ENCODE measurements at regions not wholly inside any gene's neighbourhood (a gene's known extent, or its start where the extent isn't known, plus 50 kb on each side); places are given as distances from the start of the nearest gene placed in this dataset.
"Not testable (repeated sequence)": the region's sequence is repeated elsewhere in the genome, so short reads cannot be mapped to it uniquely, and the experiment has no call there.

- Mint-ChIP-seq H3K36me3 (ENCODE audit: low read depth) (no peaks in the 10 kb centered on the region), H3K4me1 (ENCODE audit: low read depth) (no peaks in the 10 kb centered on the region), H3K4me3 (no peak overlapping the region), H3K27me3 (ENCODE audit: low read depth) (no peaks in the 10 kb centered on the region), H3K27ac (no peak overlapping the region), H3K9me3 (peaks cover 11% of the 10 kb centered on the region)
- CTCF ChIA-PET, result no interaction called here
- intact Hi-C loops (cut with micrococcal nuclease), result no loop called here
- no peak for DNase-seq
Observed at GRCh38 chr10:53572799-53573198, 800.2 kb upstream of the MBL2 start.

- no peaks in the 10 kb centered on the region for H3K27me3 Mint-ChIP-seq (ENCODE audit: low read depth)
- H3K36me3 Mint-ChIP-seq (ENCODE audit: low read depth), result no peaks in the 10 kb centered on the region
- no peak overlapping the region for H3K27ac Mint-ChIP-seq
- peaks cover 16% of the 10 kb centered on the region for H3K9me3 Mint-ChIP-seq
- no peak for DNase-seq
- CTCF ChIA-PET, result no interaction called here
- intact Hi-C loops (cut with micrococcal nuclease), result no loop called here
- no peak overlapping the region for H3K4me3 Mint-ChIP-seq
- H3K4me1 Mint-ChIP-seq (ENCODE audit: low read depth), result no peaks in the 10 kb centered on the region
Observed at GRCh38 chr10:53570221-53570620, 797.6 kb upstream of the MBL2 start.

GRCh38 chr10:53569455-53569854 lies 796.9 kb upstream of the MBL2 start:
- H3K36me3 Mint-ChIP-seq (ENCODE audit: low read depth), result no peaks in the 10 kb centered on the region

DNA sequence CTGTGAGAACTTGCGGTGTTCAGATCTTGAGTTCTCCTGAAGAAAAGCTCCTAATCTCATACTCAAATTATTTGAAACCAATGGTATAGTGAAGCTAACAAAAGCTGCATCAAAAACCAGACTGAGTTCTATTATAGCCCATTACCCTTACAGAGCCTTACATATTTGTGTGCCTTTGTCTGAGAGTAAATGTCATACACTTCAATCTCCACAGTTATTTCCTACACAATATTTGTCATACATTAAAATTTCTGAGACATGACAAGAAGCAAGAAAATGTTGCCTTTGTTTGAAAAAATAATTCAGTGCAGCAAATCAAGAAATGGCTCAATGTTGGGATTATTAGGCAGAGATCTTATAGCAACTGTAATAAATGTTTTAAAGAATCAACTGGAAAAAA lies 776.1 kb upstream of the MBL2 start:
- CTCF ChIA-PET, result no interaction called here
- Mint-ChIP-seq H3K36me3 (ENCODE audit: low read depth) (no peaks in the 10 kb centered on the region), H3K4me1 (ENCODE audit: low read depth) (no peaks in the 10 kb centered on the region), H3K27me3 (ENCODE audit: low read depth) (no peaks in the 10 kb centered on the region), H3K9me3 (peaks cover 5% of the 10 kb centered on the region), H3K27ac (no peak overlapping the region), H3K4me3 (no peak overlapping the region)
- intact Hi-C loops (cut with micrococcal nuclease), result no loop called here
- DNase-seq, result no peak

More at GRCh38 chr10:53569455-53569854, 796.9 kb upstream of the MBL2 start:
- Mint-ChIP-seq H3K4me1 (ENCODE audit: low read depth) (no peaks in the 10 kb centered on the region), H3K4me3 (no peak overlapping the region), H3K27ac (no peak overlapping the region), H3K27me3 (ENCODE audit: low read depth) (no peaks in the 10 kb centered on the region), H3K9me3 (peaks cover 16% of the 10 kb centered on the region)
- CTCF ChIA-PET, result no interaction called here
- intact Hi-C loops (cut with micrococcal nuclease), result no loop called here
- no peak for DNase-seq

DNA sequence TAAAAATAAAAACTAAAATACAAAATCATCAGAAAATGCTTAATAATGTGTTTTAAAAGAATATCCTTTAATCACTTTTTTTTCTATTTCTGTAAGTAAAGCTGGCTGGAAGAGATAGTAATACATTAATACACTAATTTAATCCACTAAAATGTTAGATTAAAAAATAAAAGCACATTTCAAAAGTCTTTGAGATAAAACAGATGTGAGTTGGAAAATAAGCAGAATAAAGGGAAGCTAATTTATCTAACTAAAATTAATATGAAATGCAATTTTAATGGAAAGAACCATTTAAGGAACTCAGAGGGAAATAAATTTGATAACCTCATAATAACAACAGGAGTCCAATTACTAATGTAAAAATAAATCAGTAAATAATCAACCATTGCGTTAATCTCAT lies 774.8 kb upstream of the MBL2 start:
- no peak overlapping the region for H3K4me3 Mint-ChIP-seq
- H3K27me3 Mint-ChIP-seq (ENCODE audit: low read depth), result no peaks in the 10 kb centered on the region
- no peak overlapping the region for H3K27ac Mint-ChIP-seq
- intact Hi-C loops (cut with micrococcal nuclease), result no loop called here
- CTCF ChIA-PET, result no interaction called here
- no peaks in the 10 kb centered on the region for H3K36me3 Mint-ChIP-seq (ENCODE audit: low read depth)
- no peak for DNase-seq
- no peaks in the 10 kb centered on the region for H3K4me1 Mint-ChIP-seq (ENCODE audit: low read depth)
- peaks cover 6% of the 10 kb centered on the region for H3K9me3 Mint-ChIP-seq

GRCh38 chr10:53543410-53543809 lies 770.8 kb upstream of the MBL2 start:
- peaks cover 4% of the 10 kb centered on the region for H3K9me3 Mint-ChIP-seq
- no peaks in the 10 kb centered on the region for H3K36me3 Mint-ChIP-seq (ENCODE audit: low read depth)
- CTCF ChIA-PET, result no interaction called here
- H3K27me3 Mint-ChIP-seq (ENCODE audit: low read depth), result no peaks in the 10 kb centered on the region
- no peak overlapping the region for H3K4me3 Mint-ChIP-seq
- no peaks in the 10 kb centered on the region for H3K4me1 Mint-ChIP-seq (ENCODE audit: low read depth)
- DNase-seq, result no peak
- H3K27ac Mint-ChIP-seq, result no peak overlapping the region
- intact Hi-C loops (cut with micrococcal nuclease), result no loop called here

DNA sequence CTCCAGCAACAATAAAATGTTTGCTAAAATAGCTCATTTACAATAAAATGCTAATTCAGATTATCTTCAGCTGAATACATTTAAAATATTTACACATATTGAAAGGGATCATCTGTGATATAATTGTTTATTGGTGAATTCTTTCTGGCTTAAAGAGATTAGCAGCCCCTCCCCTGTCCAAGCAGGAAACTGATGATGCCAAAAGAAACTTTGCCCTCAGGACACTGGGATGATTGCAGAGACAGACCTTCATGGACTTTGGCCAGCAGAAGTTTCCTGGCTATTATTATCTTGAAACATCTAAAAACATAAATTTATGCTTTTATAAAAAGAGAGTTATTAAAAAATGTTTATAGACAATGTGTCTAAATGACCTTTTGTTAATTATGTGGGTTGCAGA lies 764.9 kb upstream of the MBL2 start:
- H3K36me3 Mint-ChIP-seq (ENCODE audit: low read depth), result no peaks in the 10 kb centered on the region
- H3K27ac Mint-ChIP-seq, result no peak overlapping the region
- CTCF ChIA-PET, result no interaction called here
- H3K4me3 Mint-ChIP-seq, result no peak overlapping the region
- H3K9me3 Mint-ChIP-seq, result peaks cover 9% of the 10 kb centered on the region
- H3K27me3 Mint-ChIP-seq (ENCODE audit: low read depth), result no peaks in the 10 kb centered on the region
- DNase-seq, result no peak
- no peaks in the 10 kb centered on the region for H3K4me1 Mint-ChIP-seq (ENCODE audit: low read depth)
- intact Hi-C loops (cut with micrococcal nuclease), result no loop called here

DNA sequence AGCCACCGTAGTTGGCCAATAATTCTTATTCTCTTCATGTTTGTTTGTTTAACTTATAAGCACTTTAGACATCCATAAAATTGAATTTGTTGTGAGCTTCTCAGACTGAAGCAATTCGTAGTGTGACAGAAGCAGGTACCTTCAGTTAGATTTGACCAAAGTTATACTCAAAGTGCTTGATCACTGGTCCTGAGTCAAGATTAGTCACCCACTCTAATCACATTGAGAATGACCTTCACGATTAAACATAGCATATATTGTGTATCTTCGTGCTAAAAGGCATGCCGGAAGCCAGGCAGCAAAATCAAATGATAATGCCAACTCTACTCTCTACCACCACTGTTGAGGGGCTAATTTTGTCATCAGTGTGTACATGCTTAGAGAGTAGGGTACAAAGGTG lies 763.7 kb upstream of the MBL2 start:
- H3K4me1 Mint-ChIP-seq (ENCODE audit: low read depth), result no peaks in the 10 kb centered on the region
- no peak for DNase-seq
- no peak overlapping the region for H3K4me3 Mint-ChIP-seq
- peaks cover 11% of the 10 kb centered on the region for H3K9me3 Mint-ChIP-seq
- intact Hi-C loops (cut with micrococcal nuclease), result no loop called here
- H3K27ac Mint-ChIP-seq, result no peak overlapping the region
- CTCF ChIA-PET, result no interaction called here
- H3K27me3 Mint-ChIP-seq (ENCODE audit: low read depth), result no peaks in the 10 kb centered on the region
- H3K36me3 Mint-ChIP-seq (ENCODE audit: low read depth), result no peaks in the 10 kb centered on the region

- Mint-ChIP-seq H3K4me1 (ENCODE audit: low read depth) (no peaks in the 10 kb centered on the region), H3K27me3 (ENCODE audit: low read depth) (no peaks in the 10 kb centered on the region), H3K36me3 (ENCODE audit: low read depth) (no peaks in the 10 kb centered on the region), H3K27ac (no peak overlapping the region), H3K9me3 (peaks cover 11% of the 10 kb centered on the region), H3K4me3 (no peak overlapping the region)
- CTCF ChIA-PET, result interaction anchor here (0.7 kb wide), 1 partner anchor 65 kb away, joined by 4 read pairs; no protein-coding TSS in a partner anchor
- intact Hi-C loops (cut with micrococcal nuclease), result no loop called here
- DNase-seq, result no peak
Observed at GRCh38 chr10:53534428-53534827, 761.8 kb upstream of the MBL2 start.

GRCh38 chr10:53528974-53529373 lies 756.4 kb upstream of the MBL2 start:
- no peak for DNase-seq
- CTCF ChIA-PET, result no interaction called here
- Mint-ChIP-seq H3K36me3 (ENCODE audit: low read depth) (no peaks in the 10 kb centered on the region), H3K27me3 (ENCODE audit: low read depth) (no peaks in the 10 kb centered on the region), H3K4me3 (no peak overlapping the region), H3K4me1 (ENCODE audit: low read depth) (no peaks in the 10 kb centered on the region), H3K27ac (no peak overlapping the region), H3K9me3 (peaks cover 13% of the 10 kb centered on the region)
- intact Hi-C loops (cut with micrococcal nuclease), result no loop called here

- DNase-seq, result no peak
- no peak overlapping the region for H3K27ac Mint-ChIP-seq
- H3K4me1 Mint-ChIP-seq (ENCODE audit: low read depth), result no peaks in the 10 kb centered on the region
- H3K4me3 Mint-ChIP-seq, result no peak overlapping the region
- no peaks in the 10 kb centered on the region for H3K27me3 Mint-ChIP-seq (ENCODE audit: low read depth)
- intact Hi-C loops (cut with micrococcal nuclease), result no loop called here
- CTCF ChIA-PET, result no interaction called here
- H3K36me3 Mint-ChIP-seq (ENCODE audit: low read depth), result no peaks in the 10 kb centered on the region
- H3K9me3 Mint-ChIP-seq, result peaks cover 4% of the 10 kb centered on the region
Observed at GRCh38 chr10:53521046-53521445, 748.5 kb upstream of the MBL2 start.

GRCh38 chr10:53508197-53508596 lies 735.6 kb upstream of the MBL2 start:
- H3K9me3 Mint-ChIP-seq, result peaks cover 3% of the 10 kb centered on the region
- no peak for DNase-seq
- H3K27me3 Mint-ChIP-seq (ENCODE audit: low read depth), result no peaks in the 10 kb centered on the region
- no peaks in the 10 kb centered on the region for H3K4me1 Mint-ChIP-seq (ENCODE audit: low read depth)
- intact Hi-C loops (cut with micrococcal nuclease), result no loop called here
- no peaks in the 10 kb centered on the region for H3K36me3 Mint-ChIP-seq (ENCODE audit: low read depth)
- H3K27ac Mint-ChIP-seq, result no peak overlapping the region
- CTCF ChIA-PET, result no interaction called here
- H3K4me3 Mint-ChIP-seq, result no peak overlapping the region

GRCh38 chr10:53504492-53504891 lies 731.9 kb upstream of the MBL2 start:
- H3K4me3 Mint-ChIP-seq; CTCF ChIA-PET; H3K36me3 Mint-ChIP-seq (ENCODE audit: low read depth); H3K27ac Mint-ChIP-seq; H3K27me3 Mint-ChIP-seq (ENCODE audit: low read depth); H3K9me3 Mint-ChIP-seq; intact Hi-C loops (cut with micrococcal nuclease); H3K4me1 Mint-ChIP-seq (ENCODE audit: low read depth); DNase-seq: not testable (repeated sequence)

GRCh38 chr10:53491774-53492173 lies 719.2 kb upstream of the MBL2 start:
- Mint-ChIP-seq H3K27ac (no peak overlapping the region), H3K36me3 (ENCODE audit: low read depth) (no peaks in the 10 kb centered on the region), H3K4me3 (no peak overlapping the region), H3K9me3 (peaks cover 10% of the 10 kb centered on the region), H3K27me3 (ENCODE audit: low read depth) (no peaks in the 10 kb centered on the region), H3K4me1 (ENCODE audit: low read depth) (no peaks in the 10 kb centered on the region)
- CTCF ChIA-PET, result interaction anchor here (0.7 kb wide), 1 partner anchor 927 kb away, joined by 3 read pairs; no protein-coding TSS in a partner anchor
- no peak for DNase-seq
- intact Hi-C loops (cut with micrococcal nuclease), result no loop called here

Measured in activated naive CD4-positive, alpha-beta T cell treated with anti-CD3 and anti-CD28 coated beads for 36 hours (primary cell).